NCI-H1436 treated with DMSO at 0.1 percent for 48 hours (cell line): ENCODE measurements at regions not wholly inside any gene's neighbourhood (a gene's known extent, or its start where the extent isn't known, plus 50 kb on each side); places are given as distances from the start of the nearest gene placed in this dataset.
"Not testable (repeated sequence)": the region's sequence is repeated elsewhere in the genome, so short reads cannot be mapped to it uniquely, and the experiment has no call there.

Experiments used
- DNase-seq: peaks from one replicate; lab custom pipeline; 2025; lab: John Stamatoyannopoulos, UW

DNA sequence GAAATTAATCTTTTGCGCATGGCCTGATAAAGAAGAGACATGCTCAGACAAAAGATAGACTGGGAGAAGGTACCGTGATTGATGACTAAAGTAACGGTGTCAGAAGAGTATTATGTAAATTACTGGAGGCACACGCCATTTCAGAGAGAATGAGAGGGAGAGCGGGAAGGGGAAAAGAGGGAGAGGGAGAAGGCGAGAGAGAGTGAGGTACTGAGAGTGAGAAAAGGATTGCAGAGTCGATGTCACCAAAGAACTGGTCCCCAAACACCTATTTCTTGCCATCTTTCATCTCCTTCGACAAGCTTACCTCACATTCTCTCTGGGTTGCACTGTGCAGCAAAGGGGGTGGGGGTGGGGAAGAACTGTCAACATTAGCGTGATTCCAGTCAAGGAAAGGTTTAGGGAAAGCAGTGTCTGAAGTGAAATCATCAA is 673.7 kb downstream of the BCL11A start:
- no peak for DNase-seq

DNA sequence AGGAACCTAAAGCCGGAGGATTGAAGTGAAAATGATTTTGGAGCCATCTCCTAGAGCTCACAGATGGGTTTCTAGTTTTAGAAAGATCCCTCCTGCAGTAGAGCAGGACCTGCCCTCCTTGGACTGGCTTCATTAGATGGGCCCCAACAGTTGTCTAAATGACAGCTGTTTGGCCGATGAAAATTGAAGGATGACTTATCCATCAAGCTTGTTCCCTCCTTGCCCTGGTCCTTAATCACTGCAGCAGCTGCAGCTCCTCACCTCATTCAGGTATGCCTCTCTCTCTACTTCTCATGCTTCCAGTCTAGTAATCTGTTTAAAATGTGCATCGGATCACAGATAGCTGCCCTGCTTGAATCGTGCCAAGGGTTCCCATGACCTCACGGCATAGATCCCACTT is 677.6 kb downstream of the BCL11A start:
- no peak for DNase-seq

DNA sequence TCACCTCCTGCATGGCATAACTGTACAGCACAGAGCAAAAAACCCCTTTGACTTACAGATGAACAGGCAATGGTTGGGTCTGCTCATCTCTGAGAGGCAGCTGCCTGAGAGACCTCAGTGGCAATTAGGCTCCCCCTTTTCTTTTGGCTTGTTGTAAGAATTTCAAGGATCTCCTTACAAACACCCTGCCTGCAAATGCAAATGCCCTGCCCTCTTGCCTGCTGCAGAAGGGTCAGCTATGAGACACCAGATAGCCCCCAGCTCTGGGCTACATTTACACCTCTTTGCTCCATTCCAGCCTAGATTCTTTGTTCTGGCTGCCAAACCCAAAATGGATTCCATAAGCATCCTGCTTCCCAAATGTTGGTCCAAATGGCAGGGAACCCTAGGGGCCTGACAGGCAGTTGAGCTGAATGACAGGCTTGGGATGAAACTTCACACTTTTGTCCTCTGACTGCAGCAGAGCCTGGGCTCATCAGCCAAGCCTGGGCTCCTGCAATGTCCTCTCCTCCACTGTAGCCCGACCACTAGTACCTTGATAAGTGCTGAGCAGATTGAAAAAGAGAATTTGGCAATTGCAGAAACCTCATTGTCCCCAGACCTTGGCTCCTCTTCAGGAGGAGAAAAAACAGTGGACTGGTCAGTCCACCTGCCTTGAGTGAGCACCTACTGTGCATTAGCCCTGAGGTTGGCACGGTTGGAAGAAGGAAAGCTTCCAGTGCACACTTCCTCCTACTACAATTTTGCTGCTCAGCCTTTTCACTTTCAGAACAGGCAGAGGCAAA is 678.3 kb downstream of the BCL11A start:
- DNase-seq, result no peak

DNA sequence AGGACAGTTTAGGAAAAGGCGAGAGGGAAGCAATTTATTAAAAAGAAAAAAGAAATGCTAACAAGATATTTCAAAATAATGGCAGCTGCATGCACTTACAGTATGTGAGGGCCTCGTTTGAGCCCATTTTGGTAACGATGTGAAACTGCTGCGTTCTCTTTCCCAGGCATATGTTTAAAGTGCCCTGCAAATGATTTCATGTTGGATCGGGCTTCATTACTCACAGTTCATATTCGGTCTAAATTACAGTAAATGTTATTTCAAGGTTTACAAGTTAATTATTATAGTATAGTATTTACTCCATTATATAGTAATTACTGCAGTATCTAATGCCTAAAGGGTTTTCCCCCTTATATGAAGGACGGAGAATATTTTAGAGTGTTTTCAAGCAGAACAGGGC is 679.1 kb downstream of the BCL11A start:
- no peak for DNase-seq

DNA sequence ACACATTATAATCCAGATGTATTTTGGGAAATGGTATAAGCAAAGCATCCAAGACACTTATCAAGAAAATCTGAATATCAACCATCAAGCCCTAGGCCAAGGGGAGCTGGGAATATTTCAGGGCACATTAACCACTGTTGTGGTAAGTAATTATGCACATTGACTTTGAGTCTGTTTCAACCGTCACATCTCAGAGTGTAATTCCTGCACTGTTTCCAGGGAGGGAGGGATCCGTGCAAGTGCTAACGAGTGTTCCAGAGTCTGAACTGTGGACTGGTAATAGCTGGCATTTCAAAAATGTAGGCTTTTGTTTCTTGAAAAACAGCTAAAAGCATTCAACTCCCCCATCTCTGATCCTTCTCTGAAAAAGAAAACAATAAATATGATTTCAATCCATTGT is 681.6 kb downstream of the BCL11A start:
- no peak for DNase-seq

DNA sequence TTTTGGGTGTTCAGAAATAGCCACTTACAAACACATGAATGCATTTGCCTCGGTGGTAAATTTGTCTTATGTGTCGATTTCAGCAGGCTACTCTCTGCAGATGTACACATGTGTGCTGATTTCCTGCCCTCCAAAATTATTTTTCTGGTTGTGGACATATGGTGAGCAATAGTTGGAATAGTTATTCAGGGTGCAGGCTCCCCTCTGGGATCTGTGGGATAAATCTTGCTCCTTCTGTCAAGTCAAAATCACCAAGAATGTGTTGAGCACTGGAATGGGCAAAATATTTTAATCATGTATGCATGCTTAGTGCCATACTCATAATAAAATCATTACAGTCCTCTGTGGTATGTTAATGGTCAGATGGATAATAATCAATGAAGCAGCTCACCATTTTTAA is 684.5 kb downstream of the BCL11A start:
- no peak for DNase-seq

DNA sequence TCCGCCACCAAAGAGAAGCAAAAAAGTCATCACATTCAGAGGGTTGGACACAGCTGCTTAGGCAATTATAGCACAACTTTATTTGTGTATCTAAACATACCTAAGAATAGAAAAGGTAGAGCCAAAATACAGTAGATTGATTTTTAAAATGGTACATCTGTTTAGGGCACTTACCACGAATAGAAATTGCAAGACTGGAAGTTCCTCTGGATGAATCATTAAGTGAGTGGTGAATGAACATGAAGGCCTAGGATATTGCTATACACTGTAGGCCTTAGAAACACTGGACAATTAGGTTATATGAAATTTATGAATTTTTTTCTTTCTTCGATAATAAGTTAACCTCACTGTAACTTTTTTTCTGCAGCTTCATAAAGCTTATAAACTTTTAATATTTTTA is 687.0 kb downstream of the BCL11A start:
- no peak for DNase-seq

DNA sequence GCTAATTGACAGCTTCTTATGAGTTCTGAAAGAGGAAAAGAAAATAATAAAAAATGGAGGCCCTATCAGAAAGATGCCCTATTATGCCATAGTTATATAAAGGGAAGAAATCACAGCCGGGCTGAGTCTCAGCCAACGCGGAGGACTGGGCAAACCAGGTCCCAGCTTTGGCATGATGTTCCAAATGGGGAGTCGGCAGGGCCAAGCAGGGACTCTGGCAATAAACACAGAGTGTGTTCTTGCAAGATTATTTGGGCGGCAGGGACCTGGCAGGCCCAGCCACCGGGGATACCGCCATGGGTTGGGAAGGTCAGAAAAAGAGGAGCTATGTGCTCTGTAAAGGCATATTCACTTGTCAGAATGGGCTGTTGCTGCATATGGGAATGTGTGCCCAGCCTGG is 694.9 kb downstream of the BCL11A start:
- DNase-seq, result no peak

DNA sequence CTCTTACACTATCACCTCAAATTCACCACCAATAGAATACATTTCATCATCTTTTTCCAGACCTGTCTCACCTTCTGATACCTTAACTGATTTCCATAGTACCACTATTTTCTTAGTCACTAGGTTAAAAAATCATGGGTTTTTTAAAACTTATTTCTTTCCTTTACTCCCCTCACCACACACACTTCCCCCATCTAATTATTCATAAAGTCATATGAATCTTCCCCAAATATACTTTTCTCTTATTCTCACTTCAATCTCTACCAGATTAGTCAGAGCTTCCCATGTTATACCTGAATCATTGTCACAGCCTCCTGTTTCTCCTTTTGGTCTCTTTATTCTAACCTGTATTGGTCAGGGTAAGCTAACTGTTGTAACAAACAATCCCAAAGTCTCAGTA is 696.3 kb downstream of the BCL11A start:
- no peak for DNase-seq

DNA sequence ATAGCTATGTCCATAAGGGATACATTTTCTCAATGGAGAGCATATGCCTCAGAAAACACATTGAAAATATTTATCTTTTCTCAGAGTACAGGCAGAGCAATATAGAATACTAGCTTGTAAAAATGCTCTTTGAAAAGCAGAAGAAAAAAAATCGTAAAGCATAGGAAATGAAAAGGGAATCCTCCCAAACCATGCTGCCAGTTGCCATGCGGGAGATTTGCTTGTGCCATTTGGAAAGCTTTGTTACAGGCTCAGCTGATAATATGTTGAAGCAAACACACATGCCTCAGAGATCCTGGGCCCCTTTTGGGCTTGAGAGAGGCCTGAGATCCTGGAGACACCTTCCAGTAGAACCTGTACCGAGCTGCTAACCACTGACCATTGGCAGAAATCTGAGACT is 697.1 kb downstream of the BCL11A start:
- DNase-seq, result no peak

DNA sequence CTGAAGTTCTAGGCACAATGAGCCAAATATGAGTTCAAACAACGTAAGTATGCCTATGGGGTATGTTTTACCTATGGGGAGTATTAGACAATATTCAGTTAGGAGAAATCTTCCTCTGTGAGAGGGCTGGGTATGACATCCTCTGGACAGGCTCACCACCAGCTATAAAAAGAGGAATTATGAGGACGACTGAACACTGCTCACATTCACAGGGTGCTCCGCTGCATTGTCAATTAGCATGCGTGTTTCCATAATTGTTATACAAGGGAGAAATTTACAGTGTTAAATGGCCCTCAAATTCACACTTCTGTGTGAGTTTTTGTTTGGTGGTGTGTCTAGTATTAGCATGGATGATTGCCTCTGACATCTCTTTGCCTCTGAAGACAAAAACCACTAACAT is 700.4 kb downstream of the BCL11A start:
- no peak for DNase-seq

DNA sequence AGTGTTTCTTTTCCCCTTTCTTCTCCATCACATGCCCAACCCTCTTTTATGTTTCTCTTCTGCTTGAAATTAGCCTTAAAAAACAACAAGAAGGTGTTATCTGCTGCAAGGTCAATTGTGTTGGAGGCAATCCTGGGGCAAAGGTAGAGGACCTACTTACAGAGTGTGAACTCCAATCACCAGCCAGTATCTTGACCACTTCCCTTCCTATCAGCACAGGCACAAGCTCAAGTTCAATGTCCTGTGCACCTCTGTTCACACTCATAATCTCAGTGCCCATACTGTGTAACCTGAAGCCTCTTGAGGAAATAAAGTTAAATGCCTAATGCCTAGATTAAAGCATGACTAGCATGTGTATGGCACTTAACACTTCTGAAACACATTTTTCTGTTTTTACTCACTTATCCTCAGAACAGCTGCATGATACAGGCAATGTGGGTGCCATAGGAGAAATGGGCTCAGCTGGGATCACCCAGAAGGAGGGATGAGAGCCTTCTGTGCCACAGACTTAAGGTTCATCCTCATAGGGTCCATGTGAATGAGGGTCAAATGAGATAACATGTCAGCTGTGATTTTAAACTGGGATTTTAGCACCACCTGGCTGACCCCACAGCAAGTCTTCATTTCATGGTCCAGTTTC is 701.5 kb downstream of the BCL11A start:
- DNase-seq, result no peak

DNA sequence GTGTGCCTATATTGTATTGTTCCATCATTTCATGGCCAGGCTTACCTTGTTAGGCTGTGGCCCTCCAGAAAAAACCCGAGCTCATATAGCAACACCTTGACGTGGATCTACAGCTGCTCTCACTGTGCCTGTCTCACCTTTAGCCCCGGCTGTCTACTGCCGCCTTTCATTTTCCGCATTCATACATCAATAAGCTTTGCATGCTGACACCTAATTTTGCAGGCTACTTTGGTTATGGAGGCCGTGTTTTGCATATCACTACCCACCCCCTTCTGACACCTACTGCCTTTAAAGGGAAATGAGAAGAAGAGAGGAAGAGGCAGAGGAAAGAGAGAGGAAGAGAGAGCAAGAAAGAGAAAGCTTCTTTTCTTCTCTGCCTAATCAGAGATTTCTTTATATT is 702.9 kb downstream of the BCL11A start:
- DNase-seq, result no peak

DNA sequence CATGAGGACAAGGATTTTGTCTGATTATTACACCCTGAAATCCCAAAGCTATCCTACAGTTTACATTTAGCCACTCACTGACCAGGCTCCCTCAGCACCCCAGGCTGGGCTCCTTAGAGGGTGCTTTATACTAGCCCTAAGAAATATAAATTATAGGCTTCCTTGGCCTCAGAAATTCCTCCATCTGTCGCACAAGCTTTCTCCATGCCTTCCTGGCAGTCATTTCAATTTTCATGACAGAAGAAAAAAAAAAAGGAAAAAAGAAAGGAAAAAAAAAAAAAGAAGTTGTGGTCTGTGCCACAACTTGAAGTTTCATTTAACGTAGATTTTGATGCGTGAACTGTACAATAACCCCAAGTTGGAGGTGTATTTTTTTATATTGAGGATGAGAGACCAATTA is 719.5 kb downstream of the BCL11A start:
- no peak for DNase-seq

DNA sequence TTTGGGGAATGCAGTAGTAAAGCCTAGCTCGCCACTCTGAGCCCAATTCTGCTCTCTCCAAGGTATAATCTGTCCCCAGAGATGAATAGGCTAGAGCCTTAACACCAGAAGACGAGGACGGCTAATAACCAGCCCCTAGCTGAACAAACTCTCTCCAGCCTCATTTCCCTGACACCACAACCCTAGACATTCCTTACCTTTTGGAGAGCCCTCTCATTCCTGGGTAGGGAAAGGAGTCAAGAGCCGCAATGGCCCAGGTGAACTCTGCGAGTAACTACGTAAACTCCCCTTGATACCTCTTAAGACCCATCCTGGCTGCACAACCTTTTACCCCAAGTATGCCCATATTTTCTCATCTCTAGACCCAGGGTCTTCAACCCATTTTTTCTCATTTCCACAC is 722.9 kb downstream of the BCL11A start:
- no peak for DNase-seq

DNA sequence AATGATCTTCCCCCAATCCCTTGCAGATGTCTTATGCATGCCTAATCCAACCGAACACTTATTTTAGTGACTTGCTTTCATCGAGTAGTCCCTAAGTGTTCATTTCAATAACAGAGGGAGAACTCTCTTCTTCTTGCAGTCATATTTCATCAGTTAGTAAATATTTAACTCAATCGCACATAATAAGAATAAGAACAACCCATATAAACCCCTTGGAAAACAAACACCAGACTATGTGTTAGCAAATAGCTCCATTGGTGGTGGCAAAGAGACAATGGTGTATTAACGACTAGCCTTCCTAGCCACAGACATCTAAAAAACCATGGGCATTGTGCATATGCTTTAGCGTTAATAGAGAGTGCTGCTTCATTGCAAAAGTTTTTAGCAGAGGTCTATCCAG is 725.8 kb downstream of the BCL11A start:
- no peak for DNase-seq

DNA sequence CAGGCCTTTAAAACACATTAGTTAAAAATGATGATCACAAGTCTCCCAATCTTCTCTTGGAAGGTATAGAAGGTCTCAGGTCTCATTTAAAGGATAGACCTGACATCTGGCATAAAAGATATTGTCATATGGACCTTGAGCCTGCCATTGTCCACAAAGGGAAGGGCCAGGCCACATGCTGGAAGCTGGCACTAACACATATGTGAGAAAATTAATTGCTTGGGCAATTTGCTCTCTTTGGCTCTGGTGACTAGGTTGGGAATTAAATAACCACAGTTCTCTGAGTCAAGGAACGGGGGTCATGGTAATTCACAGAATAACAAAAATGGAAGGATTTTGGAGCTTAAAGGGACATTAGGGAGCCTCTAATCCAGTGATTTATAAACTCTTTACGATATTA is 727.3 kb downstream of the BCL11A start:
- no peak for DNase-seq

DNA sequence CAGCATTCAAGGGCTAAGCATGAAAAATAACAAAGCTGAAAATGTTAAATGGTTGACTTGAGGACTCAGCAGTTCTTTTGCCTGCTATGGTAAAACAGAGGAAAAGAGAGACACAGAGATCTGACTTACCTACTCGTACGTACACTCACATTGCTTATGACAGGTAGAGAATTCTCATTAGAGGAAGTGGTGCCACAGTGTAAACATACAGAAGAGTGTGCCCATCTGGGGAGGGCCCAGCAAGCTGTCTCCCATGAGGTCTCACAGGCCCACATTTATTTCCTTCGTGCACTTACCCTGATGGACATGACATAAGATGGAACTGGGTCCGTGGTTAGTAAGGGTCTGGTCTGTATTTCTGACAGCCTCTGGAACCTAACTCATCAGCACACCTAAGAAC is 729.1 kb downstream of the BCL11A start:
- DNase-seq, result no peak

DNA sequence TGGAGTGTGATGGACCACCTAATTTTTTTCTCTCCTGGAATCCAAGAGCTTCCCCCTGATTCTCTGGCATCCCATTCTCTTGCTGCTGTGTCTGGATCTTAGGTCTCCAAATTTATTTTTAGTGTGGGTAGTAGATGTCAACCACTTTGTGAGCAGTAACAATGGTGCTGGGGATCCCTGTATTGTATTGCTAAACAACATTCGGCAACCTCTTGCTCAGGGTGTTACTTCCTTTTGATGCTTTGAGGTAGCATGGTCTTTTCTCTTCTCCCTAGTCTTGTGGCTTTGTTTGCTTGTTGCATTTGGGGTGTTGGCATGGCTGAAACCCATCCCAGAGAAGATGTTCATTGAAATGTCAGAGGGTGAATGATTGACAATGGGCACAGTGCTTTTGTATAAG is 737.4 kb downstream of the BCL11A start:
- DNase-seq, result no peak

DNA sequence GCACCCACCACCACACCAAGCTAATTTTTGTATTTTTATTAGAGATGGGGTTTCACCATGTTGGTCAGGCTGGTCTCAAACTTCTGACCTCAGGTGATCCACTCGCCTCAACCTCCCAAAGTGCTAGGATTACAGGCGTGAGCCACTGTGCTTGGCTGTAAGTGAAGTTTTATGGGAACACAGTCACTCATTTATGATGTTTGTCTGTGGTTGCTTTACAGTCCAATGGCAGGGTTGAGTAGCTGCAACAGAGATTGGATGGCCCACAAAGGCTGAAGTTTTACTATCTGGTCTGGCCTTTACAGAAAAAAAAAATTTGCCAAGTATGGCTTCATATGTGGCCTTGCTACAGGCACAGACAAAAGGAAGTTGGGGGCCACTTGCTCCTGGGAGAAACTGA is 743.2 kb downstream of the BCL11A start:
- DNase-seq, result not testable (repeated sequence)

DNA sequence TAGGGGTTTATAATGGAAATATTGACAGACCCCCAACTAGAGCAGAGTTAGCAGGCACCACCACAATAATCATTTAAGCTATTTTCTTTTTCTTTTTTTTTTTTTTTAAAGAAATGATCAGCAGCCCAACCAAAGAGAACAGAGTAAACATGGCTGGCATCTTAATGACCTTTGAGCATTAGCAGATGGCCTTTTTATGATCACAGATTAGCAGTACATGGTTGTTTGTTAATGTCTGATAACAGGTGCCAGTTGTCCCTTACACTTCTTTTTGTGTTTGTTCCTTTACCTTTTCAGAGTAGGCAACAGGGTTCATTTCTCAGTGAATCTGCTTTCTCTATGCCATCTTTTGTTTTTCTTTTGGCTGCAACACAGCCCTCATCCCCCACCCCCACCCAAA is 747.0 kb downstream of the BCL11A start:
- no peak for DNase-seq

DNA sequence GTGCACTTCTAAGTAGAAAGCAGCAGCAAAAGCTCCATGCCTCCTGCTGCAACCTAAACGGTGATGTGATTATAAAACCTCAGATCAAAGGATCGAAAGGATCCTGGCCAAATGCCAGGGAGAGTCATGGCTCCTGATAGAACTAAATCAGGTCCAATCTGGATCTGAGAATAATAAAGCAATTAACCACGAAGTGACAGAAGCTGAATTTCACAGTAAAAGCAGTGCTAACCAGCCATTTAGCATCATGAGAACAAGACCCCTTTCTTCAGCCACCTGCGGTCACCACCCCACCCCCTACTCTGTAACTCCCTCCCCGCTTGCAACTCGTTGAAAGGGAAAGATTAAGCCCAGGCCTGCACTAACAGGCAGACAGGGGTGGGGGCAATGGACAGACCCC is 748.7 kb downstream of the BCL11A start:
- DNase-seq, result no peak

DNA sequence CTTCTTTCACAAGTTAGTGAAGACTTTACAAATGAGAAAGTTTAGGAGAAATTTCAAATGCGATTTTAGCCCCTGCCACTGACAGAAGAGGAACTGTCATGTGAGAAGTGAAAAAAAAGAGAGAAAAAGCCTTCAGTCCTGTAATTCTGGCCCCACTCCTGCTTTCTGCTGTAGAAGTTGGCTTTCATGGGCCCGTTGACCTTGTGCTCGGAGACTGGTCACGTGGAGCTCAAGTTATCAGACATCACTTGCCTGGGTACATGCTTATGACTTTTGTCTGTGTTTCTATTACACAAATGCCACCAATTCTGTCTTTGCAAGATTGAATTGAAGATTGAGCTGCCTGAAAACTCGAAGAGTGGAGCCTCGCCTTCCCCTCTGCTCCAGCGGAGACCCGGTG is 749.9 kb downstream of the BCL11A start:
- DNase-seq, result no peak

DNA sequence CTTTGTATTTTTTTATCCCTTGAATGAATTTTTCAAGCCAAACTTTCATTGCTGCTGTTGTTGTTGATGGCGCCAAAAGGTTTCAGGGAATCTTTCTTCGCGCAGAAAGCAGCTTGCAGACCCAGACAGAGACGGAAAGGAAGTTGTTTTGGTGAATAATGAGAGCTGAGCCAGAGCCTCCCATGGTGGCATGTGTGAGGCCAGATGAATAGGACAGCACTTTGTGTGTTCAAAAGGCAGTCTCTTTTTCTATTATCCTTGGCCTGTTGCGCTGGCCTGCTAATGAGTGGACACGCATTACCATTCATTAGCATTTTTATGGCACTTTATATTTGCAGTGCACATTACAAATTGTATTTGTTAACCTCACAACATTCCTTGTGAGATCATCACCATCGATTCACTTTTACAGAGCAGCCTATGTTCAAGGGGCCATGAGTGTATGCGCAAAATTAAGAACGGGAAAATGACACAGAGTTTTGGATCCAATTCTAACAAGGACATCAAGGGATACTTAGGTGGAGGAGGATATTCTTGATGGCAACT is 754.7 kb downstream of the BCL11A start:
- no peak for DNase-seq
